22Rv1 (cell line): ENCODE measurements at regions not wholly inside any gene's neighbourhood (a gene's known extent, or its start where the extent isn't known, plus 50 kb on each side); places are given as distances from the start of the nearest gene placed in this dataset.

Experiments
- CTCF ChIP-seq: fragments of 450-650 bp; IDR thresholded peaks from 2 replicates; pipeline ENCODE4 v1.5.1; 2017; ENCODE audit warnings: mild to moderate bottlenecking
- ZFX ChIP-seq: fragments of 450-650 bp; IDR thresholded peaks from 2 replicates; pipeline ENCODE4 v1.6.1; 2017; ENCODE audit warnings: antibody characterized with exemption, borderline replicate concordance

- no peak for TF ChIP-seq CTCF
- TF ChIP-seq ZFX = no peak
Measured at GRCh38 chr20:4441871-4442270, 192.8 kb upstream of the ADRA1D start.
